Daoy (cell line): ENCODE measurements at regions not wholly inside any gene's neighbourhood (a gene's known extent, or its start where the extent isn't known, plus 50 kb on each side); places are given as distances from the start of the nearest gene placed in this dataset.
"Not testable (repeated sequence)": the region's sequence is repeated elsewhere in the genome, so short reads cannot be mapped to it uniquely, and the experiment has no call there.

ENCODE experiments used
- DNase-seq: peaks from one replicate; pipeline ENCODE4 v3.0.0-alpha.2; 2015; ENCODE audit warnings: low read depth

- DNase-seq: no peak
These were observed 432.5 kb downstream of the HS3ST3B1 start for GRCh38 chr17:14733376-14733775.

- no peak for DNase-seq
These were observed 431.3 kb downstream of the HS3ST3B1 start for GRCh38 chr17:14732211-14732610.

- DNase-seq: no peak
These were observed 430.7 kb downstream of the HS3ST3B1 start for GRCh38 chr17:14731591-14731990.

- no peak for DNase-seq
These were observed 429.9 kb downstream of the HS3ST3B1 start for GRCh38 chr17:14730821-14731220.

- DNase-seq: no peak
These were observed 424.8 kb downstream of the HS3ST3B1 start for GRCh38 chr17:14725729-14726128.

- no peak for DNase-seq
These were observed 423.9 kb downstream of the HS3ST3B1 start for GRCh38 chr17:14724770-14725169.

- DNase-seq: not testable (repeated sequence)
These were observed 422.5 kb downstream of the HS3ST3B1 start for GRCh38 chr17:14723349-14723748.

- DNase-seq: no peak
These were observed 419.1 kb downstream of the HS3ST3B1 start for GRCh38 chr17:14719942-14720341.

- DNase-seq: no peak
These were observed 417.0 kb downstream of the HS3ST3B1 start for GRCh38 chr17:14717859-14718258.

GRCh38 chr17:14715561-14715960 is 414.7 kb downstream of the HS3ST3B1 start:
- no peak for DNase-seq

GRCh38 chr17:14712611-14713021 is 411.7 kb downstream of the HS3ST3B1 start:
- DNase-seq: no peak

GRCh38 chr17:14704121-14704520 is 403.2 kb downstream of the HS3ST3B1 start:
- no peak for DNase-seq

- no peak for DNase-seq
These were observed 401.0 kb downstream of the HS3ST3B1 start for GRCh38 chr17:14701886-14702285.

- no peak for DNase-seq
These were observed 398.8 kb downstream of the HS3ST3B1 start for GRCh38 chr17:14699574-14700185.

GRCh38 chr17:14693382-14693781 is 392.5 kb downstream of the HS3ST3B1 start:
- no peak for DNase-seq

- no peak for DNase-seq
These were observed 389.8 kb downstream of the HS3ST3B1 start for GRCh38 chr17:14690704-14691103.

- no peak for DNase-seq
These were observed 387.3 kb downstream of the HS3ST3B1 start for GRCh38 chr17:14688134-14688533.

- peak; percentile 62 for DNase-seq
These were observed 371.9 kb downstream of the HS3ST3B1 start for GRCh38 chr17:14672830-14673229.

GRCh38 chr17:14670861-14671260 is 370.0 kb downstream of the HS3ST3B1 start:
- DNase-seq: no peak

GRCh38 chr17:14664511-14664910 is 363.6 kb downstream of the HS3ST3B1 start:
- DNase-seq: no peak

GRCh38 chr17:14641117-14641516 is 340.2 kb downstream of the HS3ST3B1 start:
- DNase-seq: no peak

GRCh38 chr17:14637260-14637659 is 336.4 kb downstream of the HS3ST3B1 start:
- no peak for DNase-seq

- no peak for DNase-seq
These were observed 329.7 kb downstream of the HS3ST3B1 start for GRCh38 chr17:14630621-14631020.

- no peak for DNase-seq
These were observed 329.2 kb downstream of the HS3ST3B1 start for GRCh38 chr17:14630046-14630445.
